ENCODE measurements at regions not wholly inside any gene's neighbourhood (a gene's known extent, or its start where the extent isn't known, plus 50 kb on each side); places are given as distances from the start of the nearest gene placed in this dataset.

DNA sequence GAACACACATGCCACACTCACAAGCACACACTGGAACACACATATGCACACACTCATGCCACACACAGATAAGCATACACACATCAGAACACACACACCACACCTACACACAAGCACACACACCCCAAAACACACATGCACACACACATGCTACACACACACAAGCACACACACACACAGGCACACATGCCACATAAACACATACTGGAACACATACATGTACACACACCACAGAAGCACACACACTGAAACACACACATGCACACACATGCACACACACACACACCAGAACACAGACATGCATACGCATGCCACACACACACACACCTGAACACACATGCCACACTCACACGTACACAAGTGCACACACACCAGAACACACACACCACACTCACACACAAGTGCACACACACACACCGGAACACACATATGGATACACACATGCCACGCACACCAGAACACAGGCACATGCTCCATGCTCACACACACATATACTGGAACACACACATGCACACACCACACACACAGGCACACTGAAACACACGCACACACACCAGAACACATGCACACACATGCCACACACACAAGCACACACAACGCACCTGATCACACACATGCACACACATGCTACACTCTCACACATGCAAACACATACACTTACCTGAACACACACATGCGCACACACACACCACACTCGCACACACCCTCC is 78.0 kb upstream of the IRX4 start:
- Histone ChIP-seq H4K20me1 (replicated peaks; ENCODE audit: insufficient read depth) (no peaks in the 10 kb centered on the region), H2AFZ (no peak overlapping the region), H3K36me3 (ENCODE audit: insufficient read depth) (no peaks in the 10 kb centered on the region), H3K27ac (ENCODE audit: low read depth) (no peak overlapping the region), H3F3A (replicated peaks; ENCODE audit: low read depth) (no peaks in the 10 kb centered on the region), H3K79me2 (replicated peaks; ENCODE audit: insufficient read depth) (no peaks in the 10 kb centered on the region), H3K27me3 (ENCODE audit: insufficient read depth) (no peaks in the 10 kb centered on the region), H3K9me2 (ENCODE audit: insufficient read depth) (peaks cover 5% of the 10 kb centered on the region; the same call in 1 of the 2 replicates), H3K4me1 (ENCODE audit: insufficient read depth) (no peaks in the 10 kb centered on the region), H3K4me3 (no peak overlapping the region), H3K4me2 (no peak overlapping the region)
- TF ChIP-seq CREB1 (CRISPR knock-in tag; IDR thresholded peaks at IDR 0.05; ENCODE audit: low read depth) (no peak), ZNF331 (CRISPR knock-in tag; IDR thresholded peaks at IDR 0.05; ENCODE audit: low read depth) (no peak), STAT1 (IDR thresholded peaks at IDR 0.05; ENCODE audit: unreplicated experiment) (no peak), POLR2AphosphoS5 (IDR thresholded peaks at IDR 0.05; ENCODE audit: low read depth) (no peak), JUNB (IDR thresholded peaks at IDR 0.05; ENCODE audit: unreplicated experiment) (no peak), EZH2 (IDR thresholded peaks at IDR 0.05; ENCODE audit: low read depth, unreplicated experiment) (no peak), NANOG (IDR thresholded peaks at IDR 0.05; ENCODE audit: borderline replicate concordance) (no peak)
- TF ChIP-seq, protein P1, sequence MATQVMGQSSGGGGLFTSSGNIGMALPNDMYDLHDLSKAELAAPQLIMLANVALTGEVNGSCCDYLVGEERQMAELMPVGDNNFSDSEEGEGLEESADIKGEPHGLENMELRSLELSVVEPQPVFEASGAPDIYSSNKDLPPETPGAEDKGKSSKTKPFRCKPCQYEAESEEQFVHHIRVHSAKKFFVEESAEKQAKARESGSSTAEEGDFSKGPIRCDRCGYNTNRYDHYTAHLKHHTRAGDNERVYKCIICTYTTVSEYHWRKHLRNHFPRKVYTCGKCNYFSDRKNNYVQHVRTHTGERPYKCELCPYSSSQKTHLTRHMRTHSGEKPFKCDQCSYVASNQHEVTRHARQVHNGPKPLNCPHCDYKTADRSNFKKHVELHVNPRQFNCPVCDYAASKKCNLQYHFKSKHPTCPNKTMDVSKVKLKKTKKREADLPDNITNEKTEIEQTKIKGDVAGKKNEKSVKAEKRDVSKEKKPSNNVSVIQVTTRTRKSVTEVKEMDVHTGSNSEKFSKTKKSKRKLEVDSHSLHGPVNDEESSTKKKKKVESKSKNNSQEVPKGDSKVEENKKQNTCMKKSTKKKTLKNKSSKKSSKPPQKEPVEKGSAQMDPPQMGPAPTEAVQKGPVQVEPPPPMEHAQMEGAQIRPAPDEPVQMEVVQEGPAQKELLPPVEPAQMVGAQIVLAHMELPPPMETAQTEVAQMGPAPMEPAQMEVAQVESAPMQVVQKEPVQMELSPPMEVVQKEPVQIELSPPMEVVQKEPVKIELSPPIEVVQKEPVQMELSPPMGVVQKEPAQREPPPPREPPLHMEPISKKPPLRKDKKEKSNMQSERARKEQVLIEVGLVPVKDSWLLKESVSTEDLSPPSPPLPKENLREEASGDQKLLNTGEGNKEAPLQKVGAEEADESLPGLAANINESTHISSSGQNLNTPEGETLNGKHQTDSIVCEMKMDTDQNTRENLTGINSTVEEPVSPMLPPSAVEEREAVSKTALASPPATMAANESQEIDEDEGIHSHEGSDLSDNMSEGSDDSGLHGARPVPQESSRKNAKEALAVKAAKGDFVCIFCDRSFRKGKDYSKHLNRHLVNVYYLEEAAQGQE (IDR thresholded peaks at IDR 0.05; ENCODE audit: unreplicated experiment): no peak
- TF ChIP-seq, protein P2, sequence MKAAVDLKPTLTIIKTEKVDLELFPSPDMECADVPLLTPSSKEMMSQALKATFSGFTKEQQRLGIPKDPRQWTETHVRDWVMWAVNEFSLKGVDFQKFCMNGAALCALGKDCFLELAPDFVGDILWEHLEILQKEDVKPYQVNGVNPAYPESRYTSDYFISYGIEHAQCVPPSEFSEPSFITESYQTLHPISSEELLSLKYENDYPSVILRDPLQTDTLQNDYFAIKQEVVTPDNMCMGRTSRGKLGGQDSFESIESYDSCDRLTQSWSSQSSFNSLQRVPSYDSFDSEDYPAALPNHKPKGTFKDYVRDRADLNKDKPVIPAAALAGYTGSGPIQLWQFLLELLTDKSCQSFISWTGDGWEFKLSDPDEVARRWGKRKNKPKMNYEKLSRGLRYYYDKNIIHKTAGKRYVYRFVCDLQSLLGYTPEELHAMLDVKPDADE (IDR thresholded peaks at IDR 0.05): no peak
- TF ChIP-seq, protein P3, sequence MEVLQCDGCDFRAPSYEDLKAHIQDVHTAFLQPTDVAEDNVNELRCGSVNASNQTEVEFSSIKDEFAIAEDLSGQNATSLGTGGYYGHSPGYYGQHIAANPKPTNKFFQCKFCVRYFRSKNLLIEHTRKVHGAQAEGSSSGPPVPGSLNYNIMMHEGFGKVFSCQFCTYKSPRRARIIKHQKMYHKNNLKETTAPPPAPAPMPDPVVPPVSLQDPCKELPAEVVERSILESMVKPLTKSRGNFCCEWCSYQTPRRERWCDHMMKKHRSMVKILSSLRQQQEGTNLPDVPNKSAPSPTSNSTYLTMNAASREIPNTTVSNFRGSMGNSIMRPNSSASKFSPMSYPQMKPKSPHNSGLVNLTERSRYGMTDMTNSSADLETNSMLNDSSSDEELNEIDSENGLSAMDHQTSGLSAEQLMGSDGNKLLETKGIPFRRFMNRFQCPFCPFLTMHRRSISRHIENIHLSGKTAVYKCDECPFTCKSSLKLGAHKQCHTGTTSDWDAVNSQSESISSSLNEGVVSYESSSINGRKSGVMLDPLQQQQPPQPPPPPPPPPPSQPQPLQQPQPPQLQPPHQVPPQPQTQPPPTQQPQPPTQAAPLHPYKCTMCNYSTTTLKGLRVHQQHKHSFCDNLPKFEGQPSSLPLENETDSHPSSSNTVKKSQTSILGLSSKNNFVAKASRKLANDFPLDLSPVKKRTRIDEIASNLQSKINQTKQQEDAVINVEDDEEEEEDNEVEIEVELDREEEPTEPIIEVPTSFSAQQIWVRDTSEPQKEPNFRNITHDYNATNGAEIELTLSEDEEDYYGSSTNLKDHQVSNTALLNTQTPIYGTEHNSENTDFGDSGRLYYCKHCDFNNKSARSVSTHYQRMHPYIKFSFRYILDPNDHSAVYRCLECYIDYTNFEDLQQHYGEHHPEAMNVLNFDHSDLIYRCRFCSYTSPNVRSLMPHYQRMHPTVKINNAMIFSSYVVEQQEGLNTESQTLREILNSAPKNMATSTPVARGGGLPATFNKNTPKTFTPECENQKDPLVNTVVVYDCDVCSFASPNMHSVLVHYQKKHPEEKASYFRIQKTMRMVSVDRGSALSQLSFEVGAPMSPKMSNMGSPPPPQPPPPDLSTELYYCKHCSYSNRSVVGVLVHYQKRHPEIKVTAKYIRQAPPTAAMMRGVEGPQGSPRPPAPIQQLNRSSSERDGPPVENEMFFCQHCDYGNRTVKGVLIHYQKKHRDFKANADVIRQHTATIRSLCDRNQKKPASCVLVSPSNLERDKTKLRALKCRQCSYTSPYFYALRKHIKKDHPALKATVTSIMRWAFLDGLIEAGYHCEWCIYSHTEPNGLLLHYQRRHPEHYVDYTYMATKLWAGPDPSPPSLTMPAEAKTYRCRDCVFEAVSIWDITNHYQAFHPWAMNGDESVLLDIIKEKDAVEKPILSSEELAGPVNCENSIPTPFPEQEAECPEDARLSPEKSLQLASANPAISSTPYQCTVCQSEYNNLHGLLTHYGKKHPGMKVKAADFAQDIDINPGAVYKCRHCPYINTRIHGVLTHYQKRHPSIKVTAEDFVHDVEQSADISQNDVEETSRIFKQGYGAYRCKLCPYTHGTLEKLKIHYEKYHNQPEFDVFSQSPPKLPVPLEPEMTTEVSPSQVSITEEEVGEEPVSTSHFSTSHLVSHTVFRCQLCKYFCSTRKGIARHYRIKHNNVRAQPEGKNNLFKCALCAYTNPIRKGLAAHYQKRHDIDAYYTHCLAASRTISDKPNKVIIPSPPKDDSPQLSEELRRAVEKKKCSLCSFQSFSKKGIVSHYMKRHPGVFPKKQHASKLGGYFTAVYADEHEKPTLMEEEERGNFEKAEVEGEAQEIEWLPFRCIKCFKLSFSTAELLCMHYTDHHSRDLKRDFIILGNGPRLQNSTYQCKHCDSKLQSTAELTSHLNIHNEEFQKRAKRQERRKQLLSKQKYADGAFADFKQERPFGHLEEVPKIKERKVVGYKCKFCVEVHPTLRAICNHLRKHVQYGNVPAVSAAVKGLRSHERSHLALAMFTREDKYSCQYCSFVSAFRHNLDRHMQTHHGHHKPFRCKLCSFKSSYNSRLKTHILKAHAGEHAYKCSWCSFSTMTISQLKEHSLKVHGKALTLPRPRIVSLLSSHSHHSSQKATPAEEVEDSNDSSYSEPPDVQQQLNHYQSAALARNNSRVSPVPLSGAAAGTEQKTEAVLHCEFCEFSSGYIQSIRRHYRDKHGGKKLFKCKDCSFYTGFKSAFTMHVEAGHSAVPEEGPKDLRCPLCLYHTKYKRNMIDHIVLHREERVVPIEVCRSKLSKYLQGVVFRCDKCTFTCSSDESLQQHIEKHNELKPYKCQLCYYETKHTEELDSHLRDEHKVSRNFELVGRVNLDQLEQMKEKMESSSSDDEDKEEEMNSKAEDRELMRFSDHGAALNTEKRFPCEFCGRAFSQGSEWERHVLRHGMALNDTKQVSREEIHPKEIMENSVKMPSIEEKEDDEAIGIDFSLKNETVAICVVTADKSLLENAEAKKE (CRISPR knock-in tag; IDR thresholded peaks at IDR 0.05): no peak
- TF ChIP-seq, protein P4, sequence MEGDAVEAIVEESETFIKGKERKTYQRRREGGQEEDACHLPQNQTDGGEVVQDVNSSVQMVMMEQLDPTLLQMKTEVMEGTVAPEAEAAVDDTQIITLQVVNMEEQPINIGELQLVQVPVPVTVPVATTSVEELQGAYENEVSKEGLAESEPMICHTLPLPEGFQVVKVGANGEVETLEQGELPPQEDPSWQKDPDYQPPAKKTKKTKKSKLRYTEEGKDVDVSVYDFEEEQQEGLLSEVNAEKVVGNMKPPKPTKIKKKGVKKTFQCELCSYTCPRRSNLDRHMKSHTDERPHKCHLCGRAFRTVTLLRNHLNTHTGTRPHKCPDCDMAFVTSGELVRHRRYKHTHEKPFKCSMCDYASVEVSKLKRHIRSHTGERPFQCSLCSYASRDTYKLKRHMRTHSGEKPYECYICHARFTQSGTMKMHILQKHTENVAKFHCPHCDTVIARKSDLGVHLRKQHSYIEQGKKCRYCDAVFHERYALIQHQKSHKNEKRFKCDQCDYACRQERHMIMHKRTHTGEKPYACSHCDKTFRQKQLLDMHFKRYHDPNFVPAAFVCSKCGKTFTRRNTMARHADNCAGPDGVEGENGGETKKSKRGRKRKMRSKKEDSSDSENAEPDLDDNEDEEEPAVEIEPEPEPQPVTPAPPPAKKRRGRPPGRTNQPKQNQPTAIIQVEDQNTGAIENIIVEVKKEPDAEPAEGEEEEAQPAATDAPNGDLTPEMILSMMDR (conservative IDR thresholded peaks at IDR 0.05; ENCODE audit: low read depth in 2 of 2): no peak
- ATAC-seq (no peak), DNase-seq (ENCODE audit: low spot score) (no peak)
- peaks cover 3% of the 10 kb centered on the region for H3K4me1 Mint-ChIP-seq
- no peaks in the 10 kb centered on the region for H3K9me3 Mint-ChIP-seq
- H3K36me3 Mint-ChIP-seq (ENCODE audit: low read depth): no peaks in the 10 kb centered on the region
- H3K27ac Mint-ChIP-seq: no peak overlapping the region
- peaks cover 2% of the 10 kb centered on the region for H3K27me3 Mint-ChIP-seq (ENCODE audit: insufficient read depth, low read depth, poor library complexity)
- H3K4me3 Mint-ChIP-seq: no peak overlapping the region

Measured in GM23338 (cell line).